ENCODE measurements at regions not wholly inside any gene's neighbourhood (a gene's known extent, or its start where the extent isn't known, plus 50 kb on each side); places are given as distances from the start of the nearest gene placed in this dataset.

- DNase-seq (ENCODE audit: low spot score), result no peak
- in situ Hi-C loops (cut with MboI; ENCODE audit: low sequenced_read_pairs, unreplicated experiment), result no loop called here
- TF ChIP-seq, protein P1, sequence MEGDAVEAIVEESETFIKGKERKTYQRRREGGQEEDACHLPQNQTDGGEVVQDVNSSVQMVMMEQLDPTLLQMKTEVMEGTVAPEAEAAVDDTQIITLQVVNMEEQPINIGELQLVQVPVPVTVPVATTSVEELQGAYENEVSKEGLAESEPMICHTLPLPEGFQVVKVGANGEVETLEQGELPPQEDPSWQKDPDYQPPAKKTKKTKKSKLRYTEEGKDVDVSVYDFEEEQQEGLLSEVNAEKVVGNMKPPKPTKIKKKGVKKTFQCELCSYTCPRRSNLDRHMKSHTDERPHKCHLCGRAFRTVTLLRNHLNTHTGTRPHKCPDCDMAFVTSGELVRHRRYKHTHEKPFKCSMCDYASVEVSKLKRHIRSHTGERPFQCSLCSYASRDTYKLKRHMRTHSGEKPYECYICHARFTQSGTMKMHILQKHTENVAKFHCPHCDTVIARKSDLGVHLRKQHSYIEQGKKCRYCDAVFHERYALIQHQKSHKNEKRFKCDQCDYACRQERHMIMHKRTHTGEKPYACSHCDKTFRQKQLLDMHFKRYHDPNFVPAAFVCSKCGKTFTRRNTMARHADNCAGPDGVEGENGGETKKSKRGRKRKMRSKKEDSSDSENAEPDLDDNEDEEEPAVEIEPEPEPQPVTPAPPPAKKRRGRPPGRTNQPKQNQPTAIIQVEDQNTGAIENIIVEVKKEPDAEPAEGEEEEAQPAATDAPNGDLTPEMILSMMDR (IDR thresholded peaks at IDR 0.05; ENCODE audit: borderline replicate concordance, control extremely low read depth, extremely low read depth, insufficient read depth, missing control alignments), result no peak
These were observed 1023.4 kb downstream of the TLE4 start for GRCh38 chr9:80595192-80595591.

GRCh38 chr9:80592413-80592812, 1020.6 kb downstream of the TLE4 start:
- in situ Hi-C loops (cut with MboI; ENCODE audit: low sequenced_read_pairs, unreplicated experiment), result no loop called here
- TF ChIP-seq, protein P1 (IDR thresholded peaks at IDR 0.05; ENCODE audit: borderline replicate concordance, control extremely low read depth, extremely low read depth, insufficient read depth, missing control alignments), result no peak
- no peak for DNase-seq (ENCODE audit: low spot score)

- no peak for DNase-seq (ENCODE audit: low spot score)
- in situ Hi-C loops (cut with MboI; ENCODE audit: low sequenced_read_pairs, unreplicated experiment), result no loop called here
- TF ChIP-seq, protein P1 (IDR thresholded peaks at IDR 0.05; ENCODE audit: borderline replicate concordance, control extremely low read depth, extremely low read depth, insufficient read depth, missing control alignments), result no peak
These were observed 1015.1 kb downstream of the TLE4 start for GRCh38 chr9:80586786-80587330.

DNA sequence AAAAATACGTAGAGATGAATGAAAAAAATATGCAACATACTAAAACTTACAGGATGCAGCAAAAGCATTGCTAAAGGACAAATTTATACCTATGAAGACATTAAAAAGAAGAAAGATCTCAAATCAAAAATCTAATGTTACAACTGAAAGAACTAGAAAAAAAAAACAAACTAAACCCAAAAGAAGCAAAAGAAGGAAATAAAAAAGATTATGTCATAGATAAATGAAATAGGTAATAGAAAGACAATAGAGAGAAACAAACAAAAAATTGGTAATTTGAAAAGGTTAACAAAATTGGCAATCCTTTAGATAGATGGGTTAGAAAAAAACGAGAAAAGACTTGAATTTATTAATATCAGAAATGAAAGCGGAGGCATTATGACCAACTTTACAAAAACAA, 1000.2 kb downstream of the TLE4 start:
- no peak for DNase-seq (ENCODE audit: low spot score)
- TF ChIP-seq, protein P1 (IDR thresholded peaks at IDR 0.05; ENCODE audit: borderline replicate concordance, control extremely low read depth, extremely low read depth, insufficient read depth, missing control alignments), result no peak
- in situ Hi-C loops (cut with MboI; ENCODE audit: low sequenced_read_pairs, unreplicated experiment), result no loop called here

DNA sequence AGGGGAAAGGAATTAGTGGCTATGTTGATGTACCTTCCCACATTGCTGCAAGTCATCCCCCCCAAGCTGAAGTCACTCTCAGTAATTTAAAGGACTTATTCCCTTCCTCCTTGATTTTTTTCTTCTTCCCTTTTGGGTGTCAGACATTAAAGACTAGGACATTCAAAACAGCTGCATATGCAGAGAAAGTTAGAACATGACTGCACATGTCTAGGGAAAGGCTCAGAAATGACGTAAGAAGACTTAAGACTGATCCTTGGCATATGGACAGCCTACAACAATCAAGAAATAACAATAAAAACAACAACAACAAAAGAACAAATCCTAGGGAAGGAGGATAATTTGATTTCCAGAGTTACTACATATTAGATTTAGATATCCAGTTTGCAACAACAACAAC, 997.5 kb downstream of the TLE4 start:
- in situ Hi-C loops (cut with MboI; ENCODE audit: low sequenced_read_pairs, unreplicated experiment), result no loop called here
- DNase-seq (ENCODE audit: low spot score), result no peak
- TF ChIP-seq, protein P1 (IDR thresholded peaks at IDR 0.05; ENCODE audit: borderline replicate concordance, control extremely low read depth, extremely low read depth, insufficient read depth, missing control alignments), result no peak

DNA sequence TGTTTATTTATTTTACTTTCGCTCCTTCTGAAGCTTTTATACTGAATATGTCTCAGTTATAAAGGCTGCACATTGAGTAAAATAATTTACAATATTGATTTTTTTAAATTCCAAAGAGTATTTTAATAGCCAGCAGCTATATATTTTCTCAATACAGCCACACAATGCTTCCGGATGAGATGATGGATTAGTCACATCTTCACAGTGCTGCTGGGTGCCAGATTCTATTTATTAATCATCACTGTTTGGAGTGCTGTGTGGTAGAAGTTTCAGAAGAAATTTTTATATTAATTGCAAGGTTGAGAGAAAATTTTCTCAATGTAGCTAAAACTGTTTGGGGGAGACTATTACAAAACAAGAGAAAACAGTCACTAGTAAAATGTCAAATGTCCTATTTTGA, 989.8 kb downstream of the TLE4 start:
- no peak for DNase-seq (ENCODE audit: low spot score)
- in situ Hi-C loops (cut with MboI; ENCODE audit: low sequenced_read_pairs, unreplicated experiment), result no loop called here
- TF ChIP-seq, protein P1 (IDR thresholded peaks at IDR 0.05; ENCODE audit: borderline replicate concordance, control extremely low read depth, extremely low read depth, insufficient read depth, missing control alignments), result no peak

DNA sequence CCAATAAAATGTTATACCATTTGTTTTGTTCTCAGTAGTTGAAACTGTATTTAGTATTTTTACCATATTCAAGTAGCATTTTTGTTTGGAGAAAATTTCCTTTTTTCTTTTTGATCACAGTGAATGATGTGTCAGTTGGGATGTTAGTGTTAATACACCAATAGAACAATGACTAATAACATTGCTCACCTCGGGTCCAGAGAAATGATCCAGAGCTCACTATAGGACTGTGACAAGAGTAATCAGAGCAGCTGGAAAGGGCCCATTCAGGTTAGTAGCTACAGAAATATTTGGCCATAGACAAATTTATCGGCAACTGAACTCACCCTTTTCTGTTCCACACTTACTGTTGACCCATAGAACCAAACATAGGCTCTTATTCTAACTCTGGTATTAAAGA, 989.2 kb downstream of the TLE4 start:
- TF ChIP-seq, protein P1 (IDR thresholded peaks at IDR 0.05; ENCODE audit: borderline replicate concordance, control extremely low read depth, extremely low read depth, insufficient read depth, missing control alignments), result no peak
- in situ Hi-C loops (cut with MboI; ENCODE audit: low sequenced_read_pairs, unreplicated experiment), result no loop called here
- no peak for DNase-seq (ENCODE audit: low spot score)

All from GM13976 (cell line).